ENCODE measurements at regions not wholly inside any gene's neighbourhood (a gene's known extent, or its start where the extent isn't known, plus 50 kb on each side); places are given as distances from the start of the nearest gene placed in this dataset.

- peaks cover 6 to 16% of the 10 kb centered on the region in 2 donors for H3K4me1 ChIP-seq
- intact Hi-C loops (cut with DNase I; ENCODE audit: low total_unique reads) (no loop called here), in situ Hi-C loops (cut with MboI; ENCODE audit: low sequenced_read_pairs in 4 of 4) (no loop called here)
- no peaks in the 10 kb centered on the region for H3K9me3 ChIP-seq
- peak overlapping the region in 1 of 4 donors; percentile 6 for H3K27ac ChIP-seq
- ATAC-seq = no peak
- DNase-seq = no peak
- H3K27me3 ChIP-seq = no peaks in the 10 kb centered on the region
- no peaks in the 10 kb centered on the region for H3K36me3 ChIP-seq
- no peak overlapping the region for H3K4me3 ChIP-seq
- no peak for TF ChIP-seq POLR2A (IDR thresholded peaks at IDR 0.05)
- no peak for TF ChIP-seq CTCF (IDR thresholded peaks at IDR 0.05 in 4 of 5, conservative IDR thresholded peaks at IDR 0.05 in 1 of 5)
These were observed 172.8 kb upstream of the KITLG start for GRCh38 chr12:88753066-88753465.

GRCh38 chr12:88752183-88752582 is 171.9 kb upstream of the KITLG start:
- ATAC-seq (no peak), DNase-seq (no peak)
- Histone ChIP-seq H3K4me3 (no peak overlapping the region), H3K27me3 (no peaks in the 10 kb centered on the region), H3K9me3 (no peaks in the 10 kb centered on the region), H3K36me3 (no peaks in the 10 kb centered on the region), H3K27ac (no peak overlapping the region), H3K4me1 (peaks cover 6 to 16% of the 10 kb centered on the region in 2 donors)
- TF ChIP-seq CTCF (IDR thresholded peaks at IDR 0.05 in 4 of 5, conservative IDR thresholded peaks at IDR 0.05 in 1 of 5) (no peak), POLR2A (IDR thresholded peaks at IDR 0.05) (no peak)
- in situ Hi-C loops (cut with MboI; ENCODE audit: low sequenced_read_pairs in 4 of 4) = no loop called here
- intact Hi-C loops (cut with DNase I; ENCODE audit: low total_unique reads) = no loop called here

GRCh38 chr12:88750867-88751543 is 170.7 kb upstream of the KITLG start:
- DNase-seq = no peak
- no peak for ATAC-seq
- H3K4me3 ChIP-seq = no peak overlapping the region

GRCh38 chr12:88746386-88746785 is 166.1 kb upstream of the KITLG start:
- H3K9me3 ChIP-seq = no peaks in the 10 kb centered on the region
- intact Hi-C loops (cut with DNase I; ENCODE audit: low total_unique reads) = no loop called here
- H3K27ac ChIP-seq = no peak overlapping the region
- no peak for DNase-seq
- in situ Hi-C loops (cut with MboI; ENCODE audit: low sequenced_read_pairs in 4 of 4) = no loop called here
- TF ChIP-seq CTCF (IDR thresholded peaks at IDR 0.05 in 4 of 5, conservative IDR thresholded peaks at IDR 0.05 in 1 of 5) (no peak), POLR2A (IDR thresholded peaks at IDR 0.05) (no peak)
- H3K27me3 ChIP-seq = no peaks in the 10 kb centered on the region
- no peak for ATAC-seq
- H3K4me3 ChIP-seq = no peak overlapping the region
- no peaks in the 10 kb centered on the region for H3K4me1 ChIP-seq
- no peaks in the 10 kb centered on the region for H3K36me3 ChIP-seq

More at GRCh38 chr12:88750867-88751543, 170.7 kb upstream of the KITLG start:
- TF ChIP-seq POLR2A (IDR thresholded peaks at IDR 0.05) (no peak), CTCF (IDR thresholded peaks at IDR 0.05 in 4 of 5, conservative IDR thresholded peaks at IDR 0.05 in 1 of 5) (no peak)
- no peaks in the 10 kb centered on the region for H3K9me3 ChIP-seq
- peaks cover 4 to 8% of the 10 kb centered on the region in 2 donors for H3K4me1 ChIP-seq
- no peaks in the 10 kb centered on the region for H3K36me3 ChIP-seq
- in situ Hi-C loops (cut with MboI; ENCODE audit: low sequenced_read_pairs in 4 of 4) = no loop called here
- H3K27me3 ChIP-seq = no peaks in the 10 kb centered on the region
- no peak overlapping the region for H3K27ac ChIP-seq
- intact Hi-C loops (cut with DNase I; ENCODE audit: low total_unique reads) = no loop called here
